ENCODE measurements at regions not wholly inside any gene's neighbourhood (a gene's known extent, or its start where the extent isn't known, plus 50 kb on each side); places are given as distances from the start of the nearest gene placed in this dataset.

GRCh38 chr9:79166005-79166404, 405.8 kb upstream of the TLE4 start:
- H3F3A ChIP-seq (ENCODE audit: insufficient read depth) = no peaks in the 10 kb centered on the region
- H3K9me3 ChIP-seq (ENCODE audit: insufficient read depth, low read length) = no peaks in the 10 kb centered on the region
- H2AFZ ChIP-seq (ENCODE audit: low read depth, low read length, severe bottlenecking) = no peak overlapping the region
- H3K4me3 ChIP-seq (ENCODE audit: insufficient read depth, low read length, poor library complexity, severe bottlenecking) = no peak overlapping the region
- no peak overlapping the region for H3K9ac ChIP-seq (ENCODE audit: low read length)
- no peaks in the 10 kb centered on the region for H3K9me2 ChIP-seq (replicated peaks; ENCODE audit: insufficient read depth, low read length)
- no peak overlapping the region for H3K27ac ChIP-seq (ENCODE audit: low read depth, low read length)
- no peaks in the 10 kb centered on the region for H3K27me3 ChIP-seq (ENCODE audit: low read length)
- no peaks in the 10 kb centered on the region for H3K36me3 ChIP-seq (ENCODE audit: low read length)
- no peaks in the 10 kb centered on the region for H3K79me2 ChIP-seq (ENCODE audit: insufficient read depth, low read length)
- no peak overlapping the region for H3K4me2 ChIP-seq (ENCODE audit: low read depth, low read length, poor library complexity, severe bottlenecking)
- no peaks in the 10 kb centered on the region for H4K20me1 ChIP-seq (ENCODE audit: low read depth, low read length)
- TF ChIP-seq EZH2phosphoT487 (conservative IDR thresholded peaks at IDR 0.05; ENCODE audit: low read length) (no peak), CTCF (IDR thresholded peaks at IDR 0.05; ENCODE audit: insufficient read depth, low read length, poor library complexity, severe bottlenecking) (no peak)

- no peaks in the 10 kb centered on the region for H3K36me3 ChIP-seq (ENCODE audit: low read length)
- H3K4me2 ChIP-seq (ENCODE audit: low read depth, low read length, poor library complexity, severe bottlenecking) = no peak overlapping the region
- TF ChIP-seq CTCF (IDR thresholded peaks at IDR 0.05; ENCODE audit: insufficient read depth, low read length, poor library complexity, severe bottlenecking) (no peak), EZH2phosphoT487 (conservative IDR thresholded peaks at IDR 0.05; ENCODE audit: low read length) (no peak)
- H3K9me3 ChIP-seq (ENCODE audit: insufficient read depth, low read length) = no peaks in the 10 kb centered on the region
- no peaks in the 10 kb centered on the region for H4K20me1 ChIP-seq (ENCODE audit: low read depth, low read length)
- H2AFZ ChIP-seq (ENCODE audit: low read depth, low read length, severe bottlenecking) = no peak overlapping the region
- no peak overlapping the region for H3K9ac ChIP-seq (ENCODE audit: low read length)
- H3F3A ChIP-seq (ENCODE audit: insufficient read depth) = no peaks in the 10 kb centered on the region
- no peak overlapping the region for H3K27ac ChIP-seq (ENCODE audit: low read depth, low read length)
- H3K4me3 ChIP-seq (ENCODE audit: insufficient read depth, low read length, poor library complexity, severe bottlenecking) = no peak overlapping the region
- H3K79me2 ChIP-seq (ENCODE audit: insufficient read depth, low read length) = no peaks in the 10 kb centered on the region
- no peaks in the 10 kb centered on the region for H3K27me3 ChIP-seq (ENCODE audit: low read length)
- H3K9me2 ChIP-seq (replicated peaks; ENCODE audit: insufficient read depth, low read length) = no peaks in the 10 kb centered on the region
Measured at GRCh38 chr9:79170643-79171042, 401.1 kb upstream of the TLE4 start.

- no peaks in the 10 kb centered on the region for H3K27me3 ChIP-seq (ENCODE audit: low read length)
- H3K27ac ChIP-seq (ENCODE audit: low read depth, low read length) = no peak overlapping the region
- no peak overlapping the region for H3K4me2 ChIP-seq (ENCODE audit: low read depth, low read length, poor library complexity, severe bottlenecking)
- no peak overlapping the region for H3K4me3 ChIP-seq (ENCODE audit: insufficient read depth, low read length, poor library complexity, severe bottlenecking)
- no peaks in the 10 kb centered on the region for H3F3A ChIP-seq (ENCODE audit: insufficient read depth)
- H3K9me3 ChIP-seq (ENCODE audit: insufficient read depth, low read length) = no peaks in the 10 kb centered on the region
- H2AFZ ChIP-seq (ENCODE audit: low read depth, low read length, severe bottlenecking) = no peak overlapping the region
- H3K9ac ChIP-seq (ENCODE audit: low read length) = no peak overlapping the region
- H3K36me3 ChIP-seq (ENCODE audit: low read length) = no peaks in the 10 kb centered on the region
- H3K79me2 ChIP-seq (ENCODE audit: insufficient read depth, low read length) = no peaks in the 10 kb centered on the region
- no peaks in the 10 kb centered on the region for H4K20me1 ChIP-seq (ENCODE audit: low read depth, low read length)
- H3K9me2 ChIP-seq (replicated peaks; ENCODE audit: insufficient read depth, low read length) = no peaks in the 10 kb centered on the region
- TF ChIP-seq CTCF (IDR thresholded peaks at IDR 0.05; ENCODE audit: insufficient read depth, low read length, poor library complexity, severe bottlenecking) = no peak
- no peak for TF ChIP-seq EZH2phosphoT487 (conservative IDR thresholded peaks at IDR 0.05; ENCODE audit: low read length)
Measured at GRCh38 chr9:79173932-79174331, 397.8 kb upstream of the TLE4 start.
